ENCODE measurements at regions not wholly inside any gene's neighbourhood (a gene's known extent, or its start where the extent isn't known, plus 50 kb on each side); places are given as distances from the start of the nearest gene placed in this dataset.

GRCh38 chr5:163995206-163995605 is 489.8 kb downstream of the MAT2B start:
- DNase-seq (no peak), ATAC-seq (no peak)
- H3K4me1 ChIP-seq (ENCODE audit: control insufficient read depth, insufficient read depth, low read length), result no peaks in the 10 kb centered on the region
- H3K27me3 ChIP-seq (ENCODE audit: control insufficient read depth, insufficient read depth, low read length), result no peaks in the 10 kb centered on the region
- TF ChIP-seq CTCF (IDR thresholded peaks at IDR 0.05), result no peak
- no peaks in the 10 kb centered on the region for H3K36me3 Mint-ChIP-seq
- peaks cover 0 to 2% of the 10 kb centered on the region in 2 donors for H3K27me3 Mint-ChIP-seq (ENCODE audit: low read depth in 2 of 2)
- no peak overlapping the region for H3K27ac ChIP-seq (ENCODE audit: low read length)
- H3K9me3 ChIP-seq (ENCODE audit: control insufficient read depth, insufficient read depth, low read length), result no peaks in the 10 kb centered on the region
- H3K9me3 Mint-ChIP-seq, result peaks cover 0 to 2% of the 10 kb centered on the region in 2 donors
- H3K4me1 Mint-ChIP-seq, result no peaks in the 10 kb centered on the region
- no peaks in the 10 kb centered on the region for H3K36me3 ChIP-seq (ENCODE audit: control insufficient read depth, insufficient read depth, low read length)
- intact Hi-C loops (cut with micrococcal nuclease), result no loop called here
- H3K4me3 ChIP-seq (ENCODE audit: low read length), result no peak overlapping the region
- WGBS (ENCODE audit: insufficient coverage), result 92% methylated on average over 2 of the region's 4 CpGs
- H3K27ac Mint-ChIP-seq, result no peak overlapping the region
- H3K4me3 Mint-ChIP-seq, result no peak overlapping the region

- Histone ChIP-seq H3K27me3 (ENCODE audit: control insufficient read depth, insufficient read depth, low read length) (no peaks in the 10 kb centered on the region), H3K36me3 (ENCODE audit: control insufficient read depth, insufficient read depth, low read length) (no peaks in the 10 kb centered on the region), H3K4me1 (ENCODE audit: control insufficient read depth, insufficient read depth, low read length) (no peaks in the 10 kb centered on the region), H3K9me3 (ENCODE audit: control insufficient read depth, insufficient read depth, low read length) (no peaks in the 10 kb centered on the region), H3K4me3 (ENCODE audit: low read length) (no peak overlapping the region), H3K27ac (ENCODE audit: low read length) (no peak overlapping the region)
- intact Hi-C loops (cut with micrococcal nuclease), result no loop called here
- H3K4me3 Mint-ChIP-seq, result no peak overlapping the region
- DNase-seq, result no peak
- no peak for ATAC-seq
- no peak overlapping the region for H3K27ac Mint-ChIP-seq
- H3K4me1 Mint-ChIP-seq, result peaks cover 0 to 9% of the 10 kb centered on the region in 2 donors
- H3K9me3 Mint-ChIP-seq, result peaks cover 0 to 2% of the 10 kb centered on the region in 2 donors
- no peaks in the 10 kb centered on the region for H3K36me3 Mint-ChIP-seq
- no peak for TF ChIP-seq CTCF (IDR thresholded peaks at IDR 0.05)
- H3K27me3 Mint-ChIP-seq (ENCODE audit: low read depth in 2 of 2), result peaks cover 0 to 2% of the 10 kb centered on the region in 2 donors
Measured at GRCh38 chr5:163997965-163998364, 492.5 kb downstream of the MAT2B start.

GRCh38 chr5:164000241-164000640 is 494.8 kb downstream of the MAT2B start:
- Mint-ChIP-seq H3K27ac (no peak overlapping the region), H3K4me3 (no peak overlapping the region), H3K9me3 (peaks cover 0 to 2% of the 10 kb centered on the region in 2 donors), H3K27me3 (ENCODE audit: low read depth in 2 of 2) (peaks cover 0 to 2% of the 10 kb centered on the region in 2 donors), H3K36me3 (no peaks in the 10 kb centered on the region), H3K4me1 (peaks cover 0 to 9% of the 10 kb centered on the region in 2 donors)
- Histone ChIP-seq H3K27ac (ENCODE audit: low read length) (no peak overlapping the region), H3K4me3 (ENCODE audit: low read length) (no peak overlapping the region), H3K27me3 (ENCODE audit: control insufficient read depth, insufficient read depth, low read length) (peaks cover 2% of the 10 kb centered on the region), H3K36me3 (ENCODE audit: control insufficient read depth, insufficient read depth, low read length) (no peaks in the 10 kb centered on the region), H3K9me3 (ENCODE audit: control insufficient read depth, insufficient read depth, low read length) (no peaks in the 10 kb centered on the region), H3K4me1 (ENCODE audit: control insufficient read depth, insufficient read depth, low read length) (no peaks in the 10 kb centered on the region)
- no peak for ATAC-seq
- DNase-seq, result no peak
- no peak for TF ChIP-seq CTCF (IDR thresholded peaks at IDR 0.05)
- intact Hi-C loops (cut with micrococcal nuclease), result no loop called here
- 48% methylated on average over 3 of the region's 3 CpGs for WGBS (ENCODE audit: insufficient coverage)

- no peak for ATAC-seq
- Histone ChIP-seq H3K27me3 (ENCODE audit: control insufficient read depth, insufficient read depth, low read length) (peaks cover 2% of the 10 kb centered on the region), H3K9me3 (ENCODE audit: control insufficient read depth, insufficient read depth, low read length) (no peaks in the 10 kb centered on the region), H3K4me1 (ENCODE audit: control insufficient read depth, insufficient read depth, low read length) (no peaks in the 10 kb centered on the region), H3K4me3 (ENCODE audit: low read length) (no peak overlapping the region), H3K27ac (ENCODE audit: low read length) (no peak overlapping the region), H3K36me3 (ENCODE audit: control insufficient read depth, insufficient read depth, low read length) (no peaks in the 10 kb centered on the region)
- Mint-ChIP-seq H3K9me3 (peaks cover 0 to 2% of the 10 kb centered on the region in 2 donors), H3K27ac (no peak overlapping the region), H3K27me3 (ENCODE audit: low read depth in 2 of 2) (peaks cover 0 to 2% of the 10 kb centered on the region in 2 donors), H3K4me1 (peaks cover 0 to 9% of the 10 kb centered on the region in 2 donors), H3K4me3 (no peak overlapping the region), H3K36me3 (no peaks in the 10 kb centered on the region)
- intact Hi-C loops (cut with micrococcal nuclease), result no loop called here
- 92% methylated on average over 3 of the region's 3 CpGs for WGBS (ENCODE audit: insufficient coverage)
- DNase-seq, result no peak
- no peak for TF ChIP-seq CTCF (IDR thresholded peaks at IDR 0.05)
Measured at GRCh38 chr5:164000819-164001218, 495.4 kb downstream of the MAT2B start.

Data from natural killer cell (primary cell).